ACC112 (cell line): ENCODE measurements at regions not wholly inside any gene's neighbourhood (a gene's known extent, or its start where the extent isn't known, plus 50 kb on each side); places are given as distances from the start of the nearest gene placed in this dataset.
"Not testable (repeated sequence)": the region's sequence is repeated elsewhere in the genome, so short reads cannot be mapped to it uniquely, and the experiment has no call there.

Experiments
- H2AFZ ChIP-seq: fragments of 200-600 bp; sonication (generic); one replicate; pipeline ENCODE4 v1.6.0; 2017; ENCODE audit warnings: antibody characterized with exemption, low read length; ENCODE audit not compliant: unreplicated experiment
- H3K27ac ChIP-seq: fragments of 200-600 bp; sonication (generic); 2 replicates; pipeline ENCODE4 v1.5.1; 2014; ENCODE audit warnings: low read depth, mild to moderate bottlenecking, antibody characterized with exemption, low read length, moderate library complexity
- H3K27me3 ChIP-seq: fragments of 200-600 bp; sonication (generic); 2 replicates; pipeline ENCODE4 v1.6.1; 2014; ENCODE audit warnings: mild to moderate bottlenecking, antibody characterized with exemption, low read length, moderate library complexity, mixed read lengths; ENCODE audit not compliant: insufficient read depth
- H3K36me3 ChIP-seq: fragments of 200-600 bp; sonication (generic); 2 replicates; pipeline ENCODE4 v1.6.1; 2016; ENCODE audit warnings: mild to moderate bottlenecking, antibody characterized with exemption, low read length, moderate library complexity, mixed read lengths; ENCODE audit not compliant: insufficient read depth
- H3K4me1 ChIP-seq: fragments of 200-600 bp; sonication (generic); one replicate; pipeline ENCODE4 v1.6.1; 2016; ENCODE audit warnings: low read length, mixed read lengths; ENCODE audit not compliant: insufficient read depth, unreplicated experiment, control insufficient read depth
- H3K4me3 ChIP-seq: fragments of 200-600 bp; sonication (generic); 2 replicates; pipeline ENCODE4 v1.5.1; 2014; ENCODE audit warnings: mild to moderate bottlenecking, low read depth, low read length
- H3K79me2 ChIP-seq: fragments of 200-600 bp; sonication (generic); one replicate; pipeline ENCODE4 v1.6.0; 2016; ENCODE audit warnings: low read length; ENCODE audit not compliant: control insufficient read depth, unreplicated experiment, insufficient read depth

- Histone ChIP-seq H2AFZ (no peak overlapping the region), H3K4me3 (no peak overlapping the region), H3K79me2 (no peaks in the 10 kb centered on the region), H3K4me1 (peaks cover 6% of the 10 kb centered on the region), H3K36me3 (0 out of 2 replicates have a peak, but pooled peaks cover 1% of the 10 kb centered on the region), H3K27ac (no peak overlapping the region), H3K27me3 (no peaks in the 10 kb centered on the region)
These were observed 100.1 kb downstream of the HFE start for GRCh38 chr6:26187292-26187691.

GRCh38 chr6:26187981-26188635 is 100.9 kb downstream of the HFE start:
- peak overlapping the region; percentile 89 for H3K27ac ChIP-seq
- H3K4me1 ChIP-seq, result peaks cover 6% of the 10 kb centered on the region
- H3K36me3 ChIP-seq, result 0 out of 2 replicates have a peak, but pooled peaks cover 2% of the 10 kb centered on the region
- peak overlapping the region; percentile 64 for H2AFZ ChIP-seq
- H3K4me3 ChIP-seq, result peak overlapping the region; percentile 95
- no peaks in the 10 kb centered on the region for H3K79me2 ChIP-seq
- H3K27me3 ChIP-seq, result no peaks in the 10 kb centered on the region

GRCh38 chr6:26191512-26191911 is 104.3 kb downstream of the HFE start:
- not testable (repeated sequence) for H3K4me3 ChIP-seq, H3K27ac ChIP-seq, H3K27me3 ChIP-seq, H3K36me3 ChIP-seq, H2AFZ ChIP-seq, H3K4me1 ChIP-seq
- H3K79me2 ChIP-seq, result peaks cover 13% of the 10 kb centered on the region

DNA sequence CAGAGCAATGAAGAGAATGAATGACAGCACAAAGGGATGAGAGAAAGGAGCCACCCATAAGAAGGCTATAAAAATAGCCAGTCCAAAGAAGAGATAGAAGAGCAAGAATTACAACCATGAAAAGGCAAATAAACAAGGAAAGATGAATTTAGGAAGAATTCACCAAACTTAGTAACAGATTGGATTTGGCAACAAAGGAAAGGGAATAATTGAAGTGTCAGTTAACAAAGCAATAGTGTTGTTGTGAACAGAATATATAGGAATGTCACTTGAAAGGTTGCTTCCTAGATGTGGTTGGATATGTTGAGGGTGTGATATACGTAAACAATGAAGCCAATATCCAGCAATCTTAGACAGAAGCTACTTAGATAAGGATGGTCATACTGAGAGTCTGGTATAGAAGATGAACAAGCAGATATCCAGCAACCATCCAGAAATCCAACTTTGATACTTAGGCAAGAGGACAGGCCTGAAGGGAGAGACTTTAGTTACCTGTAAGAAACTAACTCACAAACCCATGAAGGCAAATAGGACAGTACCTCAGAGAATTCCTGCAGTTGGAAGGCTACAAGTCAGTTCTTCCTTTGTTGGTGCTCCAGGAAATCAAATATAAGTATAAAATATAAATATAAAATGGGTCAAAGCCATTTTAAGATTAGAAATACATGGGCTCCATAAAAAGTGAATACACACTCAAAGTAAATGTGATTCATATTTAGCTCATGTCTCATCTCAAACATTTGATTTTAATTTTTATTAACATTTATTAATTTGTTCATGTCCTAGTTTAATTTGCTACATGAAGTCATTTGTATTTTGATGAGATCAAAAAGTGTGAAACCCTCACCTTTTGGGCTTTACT is 106.5 kb downstream of the HFE start:
- H3K79me2 ChIP-seq, result peaks cover 31% of the 10 kb centered on the region
- H3K27me3 ChIP-seq, result no peaks in the 10 kb centered on the region
- peak overlapping the region; percentile 94 for H3K4me3 ChIP-seq
- peaks cover 8% of the 10 kb centered on the region; the same call in 1 of the 2 replicates for H3K36me3 ChIP-seq
- peak overlapping the region; percentile 30 for H2AFZ ChIP-seq
- H3K27ac ChIP-seq, result peak overlapping the region; percentile 81; the same call in 1 of the 2 replicates
- H3K4me1 ChIP-seq, result no peaks in the 10 kb centered on the region

DNA sequence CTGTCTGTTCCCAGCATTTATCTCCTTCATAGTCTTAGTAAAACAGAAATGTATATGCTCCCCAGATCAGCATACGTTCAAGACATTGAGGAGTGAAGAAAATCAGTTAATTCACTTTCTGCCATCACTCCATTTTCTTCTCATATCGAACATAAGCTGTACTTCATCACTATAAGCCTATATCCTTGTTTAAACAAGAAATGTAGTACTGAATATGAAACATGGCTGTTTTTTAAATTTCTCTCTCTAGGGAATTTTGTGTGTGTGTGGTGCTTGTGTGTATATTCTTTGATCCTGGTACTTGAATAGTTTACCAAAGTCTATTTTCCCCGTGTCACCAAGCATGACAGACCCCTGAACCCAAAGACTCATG is 107.1 kb downstream of the HFE start:
- Histone ChIP-seq H3K4me3 (peak overlapping the region; percentile 94), H3K27ac (peak overlapping the region; percentile 81; the same call in 1 of the 2 replicates), H2AFZ (peak overlapping the region; percentile 30), H3K36me3 (peaks cover 8% of the 10 kb centered on the region; the same call in 1 of the 2 replicates), H3K27me3 (no peaks in the 10 kb centered on the region), H3K4me1 (no peaks in the 10 kb centered on the region), H3K79me2 (peaks cover 32% of the 10 kb centered on the region)

GRCh38 chr6:26194816-26195375 is 107.7 kb downstream of the HFE start:
- peak overlapping the region; percentile 81 for H3K27ac ChIP-seq
- no peak overlapping the region for H2AFZ ChIP-seq
- H3K36me3 ChIP-seq, result peaks cover 8% of the 10 kb centered on the region; the same call in 1 of the 2 replicates
- H3K79me2 ChIP-seq, result peaks cover 32% of the 10 kb centered on the region
- no peaks in the 10 kb centered on the region for H3K4me1 ChIP-seq
- H3K4me3 ChIP-seq, result peak overlapping the region; percentile 94
- no peaks in the 10 kb centered on the region for H3K27me3 ChIP-seq

DNA sequence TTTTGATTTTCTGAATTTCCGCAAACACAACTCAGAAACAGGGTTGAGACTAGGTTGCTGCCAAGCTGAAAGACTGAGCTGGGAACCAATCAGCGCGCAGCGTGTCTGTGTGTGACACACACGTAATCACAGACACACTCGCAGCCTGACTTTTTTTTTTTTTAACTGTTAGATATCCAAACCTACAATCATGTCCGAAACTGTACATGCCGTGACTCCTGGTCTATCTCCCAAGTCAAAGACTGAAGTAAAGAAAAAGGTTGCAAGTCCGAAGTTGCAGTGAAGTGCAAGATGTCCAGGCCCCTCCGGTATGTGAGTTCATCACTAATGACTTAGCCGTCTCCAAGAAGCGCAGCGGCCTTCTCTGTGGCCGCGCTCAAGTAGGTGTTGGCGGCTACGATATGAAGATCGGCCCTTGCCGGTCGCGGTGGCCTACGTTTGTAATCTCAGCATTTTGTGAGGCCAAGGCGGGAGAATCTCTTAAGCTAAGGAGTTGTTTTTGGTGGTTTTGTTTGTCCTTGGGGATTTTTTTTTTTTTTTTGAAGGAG is 108.2 kb downstream of the HFE start:
- peak overlapping the region; percentile 81 for H3K27ac ChIP-seq
- H2AFZ ChIP-seq, result peak overlapping the region; percentile 52
- H3K27me3 ChIP-seq, result no peaks in the 10 kb centered on the region
- H3K36me3 ChIP-seq, result peaks cover 8% of the 10 kb centered on the region; the same call in 1 of the 2 replicates
- H3K4me1 ChIP-seq, result no peaks in the 10 kb centered on the region
- peaks cover 32% of the 10 kb centered on the region for H3K79me2 ChIP-seq
- peak overlapping the region; percentile 94 for H3K4me3 ChIP-seq

DNA sequence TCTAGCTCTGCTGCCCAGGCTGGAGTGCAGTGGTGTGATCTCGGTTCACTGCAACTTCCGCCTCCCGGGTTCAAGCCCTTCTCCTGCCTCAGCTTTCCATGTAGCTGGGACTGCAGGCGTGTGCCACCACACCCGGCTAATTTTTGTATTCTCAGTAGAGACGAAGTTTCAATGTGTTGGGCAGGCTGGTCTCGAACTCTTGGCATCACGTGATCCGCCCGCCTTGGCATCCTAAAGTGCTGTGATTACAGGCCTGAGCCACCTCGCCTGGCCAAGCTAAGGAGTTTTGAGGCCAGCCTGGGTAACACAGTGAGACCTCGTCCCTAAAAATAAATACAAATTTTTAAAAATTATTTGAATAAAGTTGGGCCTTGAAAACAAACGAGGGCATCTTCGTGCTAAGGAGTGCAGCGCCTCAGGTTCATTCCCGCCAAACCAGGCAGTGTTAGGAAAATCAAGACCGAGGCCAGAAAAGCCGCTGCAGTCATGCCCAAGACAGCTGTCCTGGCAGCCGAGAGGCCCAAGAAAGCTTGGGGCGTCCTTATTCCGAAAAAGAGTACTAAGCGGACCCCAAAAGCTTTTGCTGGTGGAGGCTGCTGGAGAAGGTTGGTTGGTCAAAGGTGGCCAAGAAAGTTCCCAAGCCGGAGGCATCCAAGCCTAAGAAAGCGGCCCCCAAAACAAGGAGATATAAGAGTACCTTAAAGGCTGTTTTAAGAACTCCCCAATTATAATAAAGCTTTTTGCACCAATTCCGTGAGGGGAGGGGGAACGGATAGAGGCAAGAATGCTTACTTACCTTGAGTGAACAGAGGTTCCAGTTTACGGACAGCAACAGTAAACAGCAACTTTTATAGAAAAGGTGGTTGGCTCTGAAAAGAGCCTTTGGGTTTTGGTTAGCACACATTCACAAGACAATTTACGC is 109.0 kb downstream of the HFE start:
- peaks cover 32% of the 10 kb centered on the region for H3K79me2 ChIP-seq
- H3K36me3 ChIP-seq, result peaks cover 8% of the 10 kb centered on the region; the same call in 1 of the 2 replicates
- H3K27me3 ChIP-seq, result no peaks in the 10 kb centered on the region
- H3K4me1 ChIP-seq, result no peaks in the 10 kb centered on the region
- H2AFZ ChIP-seq, result no peak overlapping the region
- peak overlapping the region; percentile 94 for H3K4me3 ChIP-seq
- peak overlapping the region; percentile 81 for H3K27ac ChIP-seq

DNA sequence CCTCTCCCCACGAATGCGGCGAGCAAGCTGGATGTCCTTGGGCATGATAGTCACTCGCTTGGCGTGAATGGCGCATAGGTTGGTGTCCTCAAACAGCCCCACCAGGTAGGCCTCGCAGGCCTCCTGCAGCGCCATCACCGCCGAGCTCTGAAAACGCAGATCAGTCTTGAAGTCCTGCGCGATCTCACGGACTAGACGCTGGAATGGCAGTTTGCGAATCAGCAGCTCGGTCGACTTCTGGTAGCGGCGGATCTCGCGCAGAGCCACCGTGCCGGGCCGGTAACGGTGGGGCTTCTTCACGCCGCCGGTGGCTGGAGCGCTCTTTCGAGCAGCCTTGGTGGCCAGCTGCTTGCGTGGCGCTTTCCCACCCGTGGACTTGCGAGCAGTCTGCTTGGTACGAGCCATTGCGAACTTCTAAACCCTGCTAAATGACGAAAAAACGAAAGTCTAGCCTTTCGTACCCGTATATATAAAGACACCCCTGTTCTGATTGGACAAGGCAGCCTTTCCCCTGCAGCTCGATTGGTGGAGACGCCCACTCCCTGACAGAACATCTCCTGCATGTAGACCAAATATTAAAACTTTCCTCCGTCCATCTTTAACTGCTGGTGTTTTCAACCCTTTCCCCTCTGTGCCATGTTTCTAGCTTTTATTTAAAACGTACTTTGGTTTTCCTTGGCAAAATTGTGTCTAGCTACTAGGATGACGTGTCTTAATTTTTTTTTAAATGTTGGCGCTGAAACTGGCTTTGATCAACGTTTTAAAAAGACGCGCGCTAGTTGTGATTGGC is 109.8 kb downstream of the HFE start:
- Histone ChIP-seq H3K36me3 (peaks cover 8% of the 10 kb centered on the region; the same call in 1 of the 2 replicates), H3K79me2 (peaks cover 32% of the 10 kb centered on the region), H3K27me3 (no peaks in the 10 kb centered on the region), H3K4me1 (peaks cover 4% of the 10 kb centered on the region), H2AFZ (no peak overlapping the region), H3K4me3 (peak overlapping the region; percentile 94), H3K27ac (peak overlapping the region; percentile 81)
